Neural cell (in vitro differentiated cells): ENCODE measurements at regions not wholly inside any gene's neighbourhood (a gene's known extent, or its start where the extent isn't known, plus 50 kb on each side); places are given as distances from the start of the nearest gene placed in this dataset.

Source experiments
- H2AFZ ChIP-seq: fragments of 200-600, 300-800 bp; sonication (generic), shearing (Covaris generic); 2 replicates; pipeline ENCODE4 v1.6.0; 2014; ENCODE audit warnings: low read depth, mild to moderate bottlenecking, antibody characterized with exemption, low read length, moderate library complexity
- H3F3A ChIP-seq: fragments of 200-600 bp; shearing (Covaris generic); 2 replicates; pipeline ENCODE4 v1.6.1; 2016; ENCODE audit warnings: mild to moderate bottlenecking, moderate library complexity, mixed read lengths, antibody characterized with exemption, low read length; ENCODE audit not compliant: insufficient read depth, poor library complexity, severe bottlenecking
- H3K27ac ChIP-seq: fragments of 200-600, 300-800 bp; sonication (generic), shearing (Covaris generic); 2 replicates; pipeline ENCODE4 v1.5.1; 2014; ENCODE audit warnings: mild to moderate bottlenecking, low read length, moderate library complexity
- H3K27me3 ChIP-seq: fragments of 300-800, 200-600 bp; sonication (generic), shearing (Covaris generic); 2 replicates; pipeline ENCODE4 v1.6.0; 2014; ENCODE audit warnings: mild to moderate bottlenecking, low read depth, low read length, moderate library complexity; ENCODE audit not compliant: insufficient read depth
- H3K36me3 ChIP-seq: fragments of 300-800, 200-600 bp; sonication (generic), shearing (Covaris generic); 2 replicates; pipeline ENCODE4 v1.5.1; 2014; ENCODE audit warnings: mild to moderate bottlenecking, antibody characterized with exemption, low read length, moderate library complexity; ENCODE audit not compliant: insufficient read depth
- H3K4me2 ChIP-seq: fragments of 300-800, 200-600 bp; sonication (generic), shearing (Covaris generic); 2 replicates; pipeline ENCODE4 v1.6.0; 2014; ENCODE audit warnings: mild to moderate bottlenecking, low read length
- H3K4me3 ChIP-seq: fragments of 300-800, 200-600 bp; sonication (generic), shearing (Covaris generic); 2 replicates; pipeline ENCODE4 v1.5.1; 2014; ENCODE audit warnings: mild to moderate bottlenecking, low read length, moderate library complexity
- H3K79me2 ChIP-seq: fragments of 200-600 bp; shearing (Covaris generic); replicated peaks from 2 replicates; pipeline ENCODE4 v1.6.0; 2014; ENCODE audit warnings: mild to moderate bottlenecking, low read length, moderate library complexity; ENCODE audit not compliant: insufficient read depth
- H3K9ac ChIP-seq: fragments of 300-800, 200-600 bp; sonication (generic), shearing (Covaris generic); 2 replicates; pipeline ENCODE4 v1.6.1; 2016; ENCODE audit warnings: mild to moderate bottlenecking, low read length, mixed read lengths
- H3K9me2 ChIP-seq: fragments of 200-600 bp; shearing (Covaris generic); 2 replicates; pipeline ENCODE4 v1.6.1; 2016; ENCODE audit warnings: mild to moderate bottlenecking, low read length, mixed read lengths; ENCODE audit not compliant: insufficient read depth
- H3K9me3 ChIP-seq: fragments of 200-600, 300-800 bp; sonication (generic), shearing (Covaris generic); 2 replicates; pipeline ENCODE4 v1.6.1; 2016; ENCODE audit warnings: mild to moderate bottlenecking, mixed run types, low read length, moderate library complexity, mixed read lengths
- H4K20me1 ChIP-seq: fragments of 200-600 bp; shearing (Covaris generic); 2 replicates; pipeline ENCODE4 v1.6.1; 2016; ENCODE audit warnings: mild to moderate bottlenecking, mixed run types; ENCODE audit not compliant: insufficient read depth
- EP300 ChIP-seq: fragments of 450-650 bp; conservative IDR thresholded peaks from 2 replicates; pipeline ENCODE4 v1.6.1; 2014; ENCODE audit warnings: antibody characterized with exemption, mild to moderate bottlenecking, moderate library complexity; ENCODE audit not compliant: poor library complexity, severe bottlenecking
- EZH2 ChIP-seq: fragments of 200-600, 300-800 bp; shearing (Covaris generic), sonication (generic); IDR thresholded peaks from 2 replicates; pipeline ENCODE4 v1.6.1; 2014; ENCODE audit warnings: antibody characterized with exemption, low read length, borderline replicate concordance, mild to moderate bottlenecking; ENCODE audit not compliant: insufficient read depth, poor library complexity, severe bottlenecking
- MXI1 ChIP-seq: fragments of 450-650 bp; conservative IDR thresholded peaks from 2 replicates; pipeline ENCODE4 v1.6.1; 2014; ENCODE audit warnings: antibody characterized with exemption, mild to moderate bottlenecking; ENCODE audit not compliant: poor library complexity, severe bottlenecking
- POLR2AphosphoS5 ChIP-seq: IDR thresholded peaks from 2 replicates; pipeline ENCODE4 v1.6.1; 2012
- RAD21 ChIP-seq: fragments of 450-650 bp; conservative IDR thresholded peaks from 2 replicates; pipeline ENCODE4 v1.6.1; 2014; ENCODE audit warnings: antibody characterized with exemption, mild to moderate bottlenecking, moderate library complexity
- SMC3 ChIP-seq: fragments of 450-650 bp; conservative IDR thresholded peaks from 2 replicates; pipeline ENCODE4 v1.6.1; 2014; ENCODE audit warnings: antibody characterized with exemption, mild to moderate bottlenecking, moderate library complexity; ENCODE audit not compliant: poor library complexity
- TAF1 ChIP-seq: IDR thresholded peaks from 2 replicates; pipeline ENCODE4 v1.6.1; 2012; ENCODE audit warnings: low read depth
- TF ChIP-seq, protein P1 (sequence below): IDR thresholded peaks from 2 replicates; pipeline ENCODE4 v1.6.1; 2012; ENCODE audit warnings: borderline replicate concordance
- TF ChIP-seq, protein P2 (sequence below): fragments of 450-650 bp; IDR thresholded peaks from 2 replicates; pipeline ENCODE4 v1.5.1; 2014; ENCODE audit warnings: antibody characterized with exemption, mild to moderate bottlenecking, moderate library complexity; ENCODE audit not compliant: poor library complexity, severe bottlenecking

DNA sequence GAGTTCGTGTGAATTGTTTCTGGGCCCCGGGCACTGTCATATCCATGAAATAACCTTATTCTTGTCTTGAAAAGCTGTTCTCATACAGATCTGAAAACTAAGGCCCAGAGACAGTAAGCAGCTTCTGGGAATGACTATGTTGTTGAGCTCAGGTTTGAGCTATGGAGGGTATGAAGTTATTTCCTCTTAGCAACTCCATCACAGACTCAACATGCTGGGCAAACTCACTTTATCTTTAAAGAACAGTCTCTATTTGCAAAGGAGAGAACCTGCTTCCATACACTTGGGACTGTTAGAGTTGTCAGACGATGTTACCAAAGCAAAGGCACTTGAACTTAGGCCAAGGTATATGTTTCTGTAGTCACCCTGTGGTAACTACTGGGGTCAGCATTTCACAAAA is 90.0 kb downstream of the GPR88 start:
- Histone ChIP-seq H3F3A (no peaks in the 10 kb centered on the region), H3K4me3 (no peak overlapping the region), H2AFZ (no peak overlapping the region), H4K20me1 (no peaks in the 10 kb centered on the region), H3K79me2 (no peaks in the 10 kb centered on the region), H3K27ac (no peak overlapping the region), H3K27me3 (no peaks in the 10 kb centered on the region), H3K9me2 (no peaks in the 10 kb centered on the region), H3K36me3 (no peaks in the 10 kb centered on the region), H3K4me2 (no peak overlapping the region), H3K9ac (no peak overlapping the region), H3K9me3 (no peaks in the 10 kb centered on the region)
- TF ChIP-seq MXI1 (no peak), TAF1 (no peak), RAD21 (no peak), EZH2 (no peak), EP300 (no peak), POLR2AphosphoS5 (no peak), SMC3 (no peak)
- TF ChIP-seq, protein P1, sequence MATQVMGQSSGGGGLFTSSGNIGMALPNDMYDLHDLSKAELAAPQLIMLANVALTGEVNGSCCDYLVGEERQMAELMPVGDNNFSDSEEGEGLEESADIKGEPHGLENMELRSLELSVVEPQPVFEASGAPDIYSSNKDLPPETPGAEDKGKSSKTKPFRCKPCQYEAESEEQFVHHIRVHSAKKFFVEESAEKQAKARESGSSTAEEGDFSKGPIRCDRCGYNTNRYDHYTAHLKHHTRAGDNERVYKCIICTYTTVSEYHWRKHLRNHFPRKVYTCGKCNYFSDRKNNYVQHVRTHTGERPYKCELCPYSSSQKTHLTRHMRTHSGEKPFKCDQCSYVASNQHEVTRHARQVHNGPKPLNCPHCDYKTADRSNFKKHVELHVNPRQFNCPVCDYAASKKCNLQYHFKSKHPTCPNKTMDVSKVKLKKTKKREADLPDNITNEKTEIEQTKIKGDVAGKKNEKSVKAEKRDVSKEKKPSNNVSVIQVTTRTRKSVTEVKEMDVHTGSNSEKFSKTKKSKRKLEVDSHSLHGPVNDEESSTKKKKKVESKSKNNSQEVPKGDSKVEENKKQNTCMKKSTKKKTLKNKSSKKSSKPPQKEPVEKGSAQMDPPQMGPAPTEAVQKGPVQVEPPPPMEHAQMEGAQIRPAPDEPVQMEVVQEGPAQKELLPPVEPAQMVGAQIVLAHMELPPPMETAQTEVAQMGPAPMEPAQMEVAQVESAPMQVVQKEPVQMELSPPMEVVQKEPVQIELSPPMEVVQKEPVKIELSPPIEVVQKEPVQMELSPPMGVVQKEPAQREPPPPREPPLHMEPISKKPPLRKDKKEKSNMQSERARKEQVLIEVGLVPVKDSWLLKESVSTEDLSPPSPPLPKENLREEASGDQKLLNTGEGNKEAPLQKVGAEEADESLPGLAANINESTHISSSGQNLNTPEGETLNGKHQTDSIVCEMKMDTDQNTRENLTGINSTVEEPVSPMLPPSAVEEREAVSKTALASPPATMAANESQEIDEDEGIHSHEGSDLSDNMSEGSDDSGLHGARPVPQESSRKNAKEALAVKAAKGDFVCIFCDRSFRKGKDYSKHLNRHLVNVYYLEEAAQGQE, result no peak
- TF ChIP-seq, protein P2, sequence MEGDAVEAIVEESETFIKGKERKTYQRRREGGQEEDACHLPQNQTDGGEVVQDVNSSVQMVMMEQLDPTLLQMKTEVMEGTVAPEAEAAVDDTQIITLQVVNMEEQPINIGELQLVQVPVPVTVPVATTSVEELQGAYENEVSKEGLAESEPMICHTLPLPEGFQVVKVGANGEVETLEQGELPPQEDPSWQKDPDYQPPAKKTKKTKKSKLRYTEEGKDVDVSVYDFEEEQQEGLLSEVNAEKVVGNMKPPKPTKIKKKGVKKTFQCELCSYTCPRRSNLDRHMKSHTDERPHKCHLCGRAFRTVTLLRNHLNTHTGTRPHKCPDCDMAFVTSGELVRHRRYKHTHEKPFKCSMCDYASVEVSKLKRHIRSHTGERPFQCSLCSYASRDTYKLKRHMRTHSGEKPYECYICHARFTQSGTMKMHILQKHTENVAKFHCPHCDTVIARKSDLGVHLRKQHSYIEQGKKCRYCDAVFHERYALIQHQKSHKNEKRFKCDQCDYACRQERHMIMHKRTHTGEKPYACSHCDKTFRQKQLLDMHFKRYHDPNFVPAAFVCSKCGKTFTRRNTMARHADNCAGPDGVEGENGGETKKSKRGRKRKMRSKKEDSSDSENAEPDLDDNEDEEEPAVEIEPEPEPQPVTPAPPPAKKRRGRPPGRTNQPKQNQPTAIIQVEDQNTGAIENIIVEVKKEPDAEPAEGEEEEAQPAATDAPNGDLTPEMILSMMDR, result no peak

DNA sequence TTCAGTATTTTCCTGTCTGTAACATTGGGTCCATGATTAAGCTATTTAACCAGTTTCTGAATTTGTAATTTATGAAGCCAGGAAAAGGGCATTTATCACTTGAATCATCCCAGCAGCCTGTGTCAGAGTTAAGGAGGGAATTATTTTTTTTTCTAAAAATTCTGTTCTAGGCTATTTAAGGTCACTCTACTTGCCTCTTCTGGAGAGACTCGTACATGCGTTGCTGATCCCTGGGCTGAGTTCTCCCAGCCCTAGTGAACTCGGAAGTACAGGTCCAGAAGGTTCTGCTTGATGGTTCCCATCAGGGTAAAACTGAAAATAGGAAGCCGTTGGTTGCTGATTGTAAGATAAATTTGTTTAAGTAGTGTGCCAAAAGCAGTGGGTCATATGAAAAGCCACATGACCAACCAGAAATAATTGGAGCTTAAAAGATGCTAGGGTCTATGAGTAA is 90.7 kb downstream of the GPR88 start:
- no peaks in the 10 kb centered on the region for H3K36me3 ChIP-seq
- no peaks in the 10 kb centered on the region for H3F3A ChIP-seq
- H3K27me3 ChIP-seq, result no peaks in the 10 kb centered on the region
- H3K9me2 ChIP-seq, result no peaks in the 10 kb centered on the region
- no peak overlapping the region for H2AFZ ChIP-seq
- no peak overlapping the region for H3K9ac ChIP-seq
- no peak overlapping the region for H3K4me2 ChIP-seq
- H3K27ac ChIP-seq, result no peak overlapping the region
- TF ChIP-seq, protein P1, result no peak
- TF ChIP-seq, protein P2, result no peak
- TF ChIP-seq RAD21 (no peak), EZH2 (no peak), SMC3 (no peak), POLR2AphosphoS5 (no peak), MXI1 (no peak), TAF1 (no peak), EP300 (no peak)
- no peaks in the 10 kb centered on the region for H3K9me3 ChIP-seq
- H3K4me3 ChIP-seq, result no peak overlapping the region
- no peaks in the 10 kb centered on the region for H4K20me1 ChIP-seq
- H3K79me2 ChIP-seq, result no peaks in the 10 kb centered on the region
